ENCODE measurements at regions not wholly inside any gene's neighbourhood (a gene's known extent, or its start where the extent isn't known, plus 50 kb on each side); places are given as distances from the start of the nearest gene placed in this dataset.

DNA sequence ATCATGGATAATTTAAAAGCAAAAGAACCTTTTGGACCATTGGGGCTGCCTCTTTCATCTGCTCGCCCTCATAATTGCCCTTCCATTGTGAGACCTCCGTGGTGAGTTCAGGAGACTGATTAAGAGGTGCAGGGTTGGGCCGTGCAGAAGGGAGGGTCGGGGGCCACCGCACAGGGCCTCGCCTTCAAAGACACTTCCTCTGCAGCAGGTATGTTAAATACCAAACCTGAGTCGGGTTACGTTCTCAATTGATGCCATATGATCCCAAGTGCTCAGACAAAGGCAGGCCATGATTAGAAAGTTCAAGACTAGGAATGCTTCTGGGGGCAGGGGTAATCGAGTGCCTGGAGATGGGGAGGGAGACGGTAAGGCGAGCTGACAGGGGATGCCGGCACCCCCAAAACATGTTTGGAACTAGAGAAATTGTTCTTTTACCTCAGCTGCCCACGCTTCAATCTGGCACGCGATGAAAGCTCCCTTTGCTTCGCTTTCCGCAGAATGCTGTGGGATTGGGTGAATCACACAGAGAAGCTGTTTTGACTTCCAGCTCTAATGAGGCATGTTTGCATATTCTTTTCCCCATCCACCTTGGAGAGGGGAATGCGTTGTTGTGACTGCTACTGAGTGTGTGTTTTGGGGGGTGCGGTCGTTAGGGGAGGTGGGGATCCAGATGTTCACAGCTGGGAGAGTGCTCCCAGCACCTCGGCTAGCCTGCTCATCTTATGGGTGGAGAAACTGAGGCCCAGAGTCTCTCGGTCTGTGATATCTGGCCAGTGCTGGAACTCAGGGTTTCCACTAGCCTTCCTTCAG lies 309.1 kb downstream of the MYCN start:
- TF ChIP-seq, protein P1, sequence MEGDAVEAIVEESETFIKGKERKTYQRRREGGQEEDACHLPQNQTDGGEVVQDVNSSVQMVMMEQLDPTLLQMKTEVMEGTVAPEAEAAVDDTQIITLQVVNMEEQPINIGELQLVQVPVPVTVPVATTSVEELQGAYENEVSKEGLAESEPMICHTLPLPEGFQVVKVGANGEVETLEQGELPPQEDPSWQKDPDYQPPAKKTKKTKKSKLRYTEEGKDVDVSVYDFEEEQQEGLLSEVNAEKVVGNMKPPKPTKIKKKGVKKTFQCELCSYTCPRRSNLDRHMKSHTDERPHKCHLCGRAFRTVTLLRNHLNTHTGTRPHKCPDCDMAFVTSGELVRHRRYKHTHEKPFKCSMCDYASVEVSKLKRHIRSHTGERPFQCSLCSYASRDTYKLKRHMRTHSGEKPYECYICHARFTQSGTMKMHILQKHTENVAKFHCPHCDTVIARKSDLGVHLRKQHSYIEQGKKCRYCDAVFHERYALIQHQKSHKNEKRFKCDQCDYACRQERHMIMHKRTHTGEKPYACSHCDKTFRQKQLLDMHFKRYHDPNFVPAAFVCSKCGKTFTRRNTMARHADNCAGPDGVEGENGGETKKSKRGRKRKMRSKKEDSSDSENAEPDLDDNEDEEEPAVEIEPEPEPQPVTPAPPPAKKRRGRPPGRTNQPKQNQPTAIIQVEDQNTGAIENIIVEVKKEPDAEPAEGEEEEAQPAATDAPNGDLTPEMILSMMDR (IDR thresholded peaks at IDR 0.05) = no peak
- TF ChIP-seq POLR2A (IDR thresholded peaks at IDR 0.05) = no peak
